ENCODE measurements at regions not wholly inside any gene's neighbourhood (a gene's known extent, or its start where the extent isn't known, plus 50 kb on each side); places are given as distances from the start of the nearest gene placed in this dataset.

- TF ChIP-seq CTCF (conservative IDR thresholded peaks at IDR 0.05) (no peak), EZH2 (IDR thresholded peaks at IDR 0.05; ENCODE audit: low read depth) (no peak)
These were observed 357.6 kb upstream of the CWC22 start for GRCh38 chr2:180364719-180365118.
